COLO668 (cell line): ENCODE measurements at regions not wholly inside any gene's neighbourhood (a gene's known extent, or its start where the extent isn't known, plus 50 kb on each side); places are given as distances from the start of the nearest gene placed in this dataset.
"Not testable (repeated sequence)": the region's sequence is repeated elsewhere in the genome, so short reads cannot be mapped to it uniquely, and the experiment has no call there.

Experiments used
- DNase-seq: peaks from one replicate; lab custom pipeline; 2025; ENCODE audit not compliant: unreplicated experiment; lab: John Stamatoyannopoulos, UW

DNA sequence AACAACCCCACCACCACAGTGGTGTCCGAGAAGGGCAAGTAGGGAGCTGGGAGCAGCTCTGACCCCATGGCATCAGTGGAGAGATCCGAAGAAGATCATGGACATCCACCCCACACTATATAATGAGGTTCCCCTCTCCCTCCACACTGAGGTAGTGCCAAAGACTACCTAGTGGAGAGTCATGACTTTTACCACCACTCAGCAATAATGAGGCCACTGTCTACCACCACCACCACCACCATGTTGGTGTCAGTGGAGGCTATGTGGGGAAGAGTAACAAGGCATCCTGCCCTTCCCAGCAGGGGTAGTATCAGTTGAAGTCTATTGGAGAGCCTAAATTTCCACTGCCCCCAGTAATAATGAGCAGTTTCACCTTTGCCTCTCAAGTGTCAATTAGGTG, 321.7 kb upstream of the ZC3H15 start:
- no peak for DNase-seq

GRCh38 chr2:186170693-186171092, 315.4 kb upstream of the ZC3H15 start:
- DNase-seq, result no peak

DNA sequence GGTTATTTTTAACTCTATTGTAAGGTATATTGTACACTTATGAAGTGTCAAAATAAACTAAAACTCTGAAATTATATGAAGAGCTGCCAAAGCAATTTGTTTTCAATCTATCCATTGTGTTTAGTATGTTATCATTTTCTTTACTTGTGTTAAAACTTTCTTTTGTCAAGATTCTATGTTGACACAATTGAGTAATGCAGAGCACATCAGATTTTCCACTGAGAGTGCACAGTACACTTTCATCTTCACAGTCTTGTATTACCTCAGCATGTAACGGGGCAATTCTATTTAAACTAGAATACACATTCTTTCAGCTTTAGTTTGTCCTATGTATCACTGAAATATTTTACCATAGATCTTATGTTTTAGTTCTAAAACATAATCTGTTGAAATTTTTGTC, 304.4 kb upstream of the ZC3H15 start:
- DNase-seq, result no peak

DNA sequence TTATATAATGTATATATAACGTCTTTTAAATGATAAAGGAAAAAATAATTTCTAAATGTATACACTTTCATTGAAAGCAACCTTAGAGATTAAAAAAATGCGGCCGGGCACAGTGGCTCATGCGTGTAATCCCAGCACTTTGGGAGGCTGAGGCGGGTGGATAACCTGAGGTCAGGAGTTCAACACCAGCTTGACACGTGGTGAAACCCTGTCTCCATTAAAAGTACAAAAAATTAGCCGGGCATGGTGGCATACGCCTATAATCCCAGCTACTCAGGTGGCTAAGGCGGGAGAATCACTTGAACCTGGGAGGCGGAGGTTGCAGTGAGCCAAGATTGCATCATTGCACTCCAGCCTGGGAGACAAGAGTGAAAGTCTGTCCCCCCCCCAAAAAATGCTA, 303.7 kb upstream of the ZC3H15 start:
- not testable (repeated sequence) for DNase-seq

GRCh38 chr2:186183406-186183805, 302.7 kb upstream of the ZC3H15 start:
- no peak for DNase-seq

DNA sequence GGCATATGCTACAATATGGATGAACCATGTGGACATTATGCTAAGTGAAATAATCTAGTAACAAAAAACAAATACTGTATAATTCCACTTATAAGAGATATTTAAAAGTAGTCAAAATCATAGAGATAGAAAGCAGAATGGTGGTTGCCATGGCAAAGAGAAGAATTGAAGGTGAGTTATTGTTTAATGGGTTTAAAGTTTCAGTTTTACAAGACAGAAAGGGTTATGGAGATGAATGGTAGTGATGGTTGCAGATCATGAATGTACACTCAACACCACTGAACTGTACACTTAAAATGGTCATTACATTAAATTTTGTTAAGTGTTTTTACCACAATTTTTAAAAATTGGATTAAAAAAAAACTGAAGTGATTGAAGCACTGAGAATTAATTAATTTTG, 298.2 kb upstream of the ZC3H15 start:
- DNase-seq, result no peak

GRCh38 chr2:186189816-186190215, 296.2 kb upstream of the ZC3H15 start:
- no peak for DNase-seq

DNA sequence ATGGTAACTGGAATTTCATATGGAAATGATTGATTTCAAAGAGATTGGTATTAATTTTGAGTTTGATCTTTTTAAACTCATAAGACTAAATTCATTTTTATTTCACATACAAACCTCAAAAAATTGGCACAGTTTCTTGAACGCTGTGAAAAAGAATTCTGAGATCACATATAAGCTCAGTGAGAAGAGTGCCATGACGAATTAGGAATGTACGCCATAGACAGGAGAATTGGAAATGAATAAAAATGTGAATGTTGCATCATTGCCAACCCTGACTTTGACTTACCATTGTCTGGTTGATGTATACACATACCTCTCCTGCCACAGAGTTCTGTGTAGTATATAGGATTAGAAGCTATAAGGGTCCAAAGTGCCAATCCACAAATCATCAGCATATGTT, 290.4 kb upstream of the ZC3H15 start:
- no peak for DNase-seq

DNA sequence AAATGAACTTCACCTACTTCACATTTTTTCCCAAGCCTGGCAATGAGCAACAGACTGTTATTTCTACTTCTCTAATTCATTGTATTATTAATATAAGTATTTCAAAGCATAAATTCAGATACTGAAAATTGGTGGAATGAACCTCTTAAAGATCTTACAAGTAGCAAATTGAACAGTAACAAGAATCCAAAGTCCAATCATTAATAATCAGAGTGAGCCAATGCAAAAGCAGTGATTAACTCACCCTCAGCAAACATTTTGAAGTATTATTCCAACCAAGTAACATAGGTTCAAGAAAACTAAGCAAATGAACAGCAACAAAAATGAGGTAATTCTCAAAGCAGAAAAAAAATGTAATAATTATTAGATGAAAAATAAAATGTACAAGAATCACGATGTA, 288.1 kb upstream of the ZC3H15 start:
- no peak for DNase-seq

DNA sequence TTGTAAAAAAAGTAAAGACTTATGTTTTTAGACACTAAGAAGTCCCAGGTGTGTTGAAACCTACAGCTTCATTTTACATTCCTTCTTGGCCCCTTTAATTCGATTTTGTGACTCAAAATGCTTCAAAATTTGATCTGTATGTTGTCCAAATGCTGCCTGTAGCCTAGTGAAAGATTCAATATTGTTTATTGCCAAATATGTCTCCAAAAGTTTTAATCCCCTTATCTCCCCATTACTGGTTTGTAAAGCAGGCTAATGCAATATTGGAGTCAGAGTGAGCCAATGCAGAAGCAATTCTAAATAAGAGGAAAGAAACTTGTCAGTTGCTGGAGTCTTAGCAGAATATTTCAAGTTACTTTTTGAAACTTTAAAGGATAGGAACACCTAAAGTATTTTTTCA, 287.0 kb upstream of the ZC3H15 start:
- no peak for DNase-seq

GRCh38 chr2:186201371-186201770, 284.7 kb upstream of the ZC3H15 start:
- DNase-seq, result no peak

GRCh38 chr2:186205254-186205911, 280.7 kb upstream of the ZC3H15 start:
- no peak for DNase-seq

GRCh38 chr2:186209532-186209931, 276.5 kb upstream of the ZC3H15 start:
- no peak for DNase-seq

DNA sequence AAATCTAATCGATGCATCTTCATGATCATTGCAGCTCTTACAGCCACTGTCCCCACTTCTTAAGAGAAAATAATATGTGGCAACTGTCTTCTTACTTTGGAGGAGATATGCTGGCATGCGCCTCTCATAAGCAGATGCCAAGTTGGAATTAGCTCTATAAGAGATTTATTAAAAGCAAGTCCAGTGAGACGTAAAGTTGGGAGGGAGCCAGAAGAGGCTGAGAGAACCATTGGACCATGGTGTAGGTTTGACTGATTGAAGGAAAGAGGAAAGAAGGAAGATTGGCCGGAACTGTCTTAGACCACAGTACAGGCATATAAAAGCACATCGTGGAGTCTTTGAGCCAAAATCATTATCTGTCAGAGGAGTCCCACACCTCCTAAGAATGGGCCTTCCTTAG, 265.7 kb upstream of the ZC3H15 start:
- no peak for DNase-seq

- DNase-seq, result no peak
Observed at GRCh38 chr2:186229265-186229664, 256.8 kb upstream of the ZC3H15 start.

DNA sequence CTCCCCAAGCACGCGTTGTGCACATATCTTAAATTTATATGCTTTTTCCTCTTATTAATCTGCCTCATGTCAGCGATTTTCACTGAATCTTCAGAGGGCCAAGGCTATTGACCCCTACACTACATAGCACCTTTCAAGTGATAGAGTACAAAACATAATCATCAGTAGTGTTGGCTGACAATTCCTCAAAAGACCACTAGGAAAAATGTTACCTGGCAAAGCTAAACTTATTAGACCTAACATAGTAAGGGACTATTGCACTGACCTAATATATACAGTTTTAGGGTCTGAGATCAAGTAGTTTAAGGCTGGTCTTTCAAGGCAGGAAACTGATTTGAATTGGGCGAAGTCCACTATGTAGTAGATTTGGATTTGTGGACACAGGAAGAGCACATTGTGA, 244.2 kb upstream of the ZC3H15 start:
- DNase-seq, result no peak

DNA sequence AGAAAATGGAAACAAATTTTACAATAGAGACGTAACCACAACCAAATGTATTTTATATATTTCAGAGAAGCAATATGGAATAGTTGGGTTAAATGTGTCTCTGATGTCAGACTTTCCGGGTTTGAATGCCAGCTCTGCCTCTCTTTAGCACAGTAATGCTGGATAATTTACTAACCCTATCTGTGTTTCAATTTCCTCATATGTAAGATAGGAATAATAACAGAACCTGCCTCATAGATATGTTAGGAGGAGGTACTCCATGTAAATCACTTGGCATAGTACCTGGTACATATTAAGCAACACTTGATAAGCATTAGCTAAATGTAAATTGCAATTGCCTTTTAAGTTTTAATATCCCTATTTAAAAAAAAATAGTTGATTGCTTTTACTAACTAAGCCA, 231.3 kb upstream of the ZC3H15 start:
- no peak for DNase-seq

- no peak for DNase-seq
Observed at GRCh38 chr2:186255823-186256222, 230.2 kb upstream of the ZC3H15 start.

DNA sequence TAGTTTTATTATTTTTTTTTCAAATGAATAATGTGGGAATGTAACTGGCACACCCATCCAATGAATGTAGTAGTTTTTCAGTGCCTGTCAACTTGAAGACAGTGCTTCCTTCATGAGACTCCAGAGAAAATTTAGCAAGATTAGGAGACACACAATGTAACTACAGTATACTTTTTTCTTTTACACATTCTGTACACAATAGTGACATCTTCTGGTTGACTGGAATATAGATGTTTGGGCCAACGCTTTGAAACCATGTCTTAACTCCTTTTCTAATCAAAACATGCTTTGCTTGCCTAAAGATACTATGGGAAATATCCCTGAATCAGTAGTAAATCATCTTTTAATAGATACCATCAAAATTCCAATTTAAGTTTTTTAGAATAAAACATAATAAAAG, 229.5 kb upstream of the ZC3H15 start:
- no peak for DNase-seq

DNA sequence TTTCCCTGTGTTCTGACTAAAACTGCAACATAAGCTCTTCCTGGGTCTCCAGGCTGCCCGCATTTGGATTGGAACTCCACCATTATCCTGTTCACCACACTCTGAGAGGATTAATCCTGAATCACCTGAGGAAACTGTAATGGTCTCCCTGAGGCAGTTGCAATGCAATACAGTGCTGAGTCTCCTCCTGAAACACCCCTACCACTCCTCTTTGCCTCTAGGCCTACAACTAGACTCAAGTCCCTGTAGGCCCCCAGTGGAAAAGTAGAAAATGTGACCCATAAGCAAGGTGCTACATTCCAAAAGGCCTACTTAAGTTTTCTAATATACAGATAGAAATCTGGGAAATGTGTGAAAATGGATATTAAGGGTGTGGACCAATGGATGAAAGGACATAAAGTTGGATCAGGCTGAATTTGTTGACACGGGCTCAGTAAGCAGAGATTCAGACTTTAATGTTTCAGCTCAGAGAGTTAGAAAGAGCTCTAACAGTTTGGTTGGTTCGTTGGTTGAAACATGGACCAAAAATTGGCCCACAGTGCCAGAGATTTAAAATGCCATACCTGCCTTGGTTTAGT, 222.3 kb upstream of the ZC3H15 start:
- DNase-seq, result no peak

GRCh38 chr2:186269536-186269935, 216.5 kb upstream of the ZC3H15 start:
- DNase-seq, result no peak

- DNase-seq, result no peak
Observed at GRCh38 chr2:186273953-186274352, 212.1 kb upstream of the ZC3H15 start.

DNA sequence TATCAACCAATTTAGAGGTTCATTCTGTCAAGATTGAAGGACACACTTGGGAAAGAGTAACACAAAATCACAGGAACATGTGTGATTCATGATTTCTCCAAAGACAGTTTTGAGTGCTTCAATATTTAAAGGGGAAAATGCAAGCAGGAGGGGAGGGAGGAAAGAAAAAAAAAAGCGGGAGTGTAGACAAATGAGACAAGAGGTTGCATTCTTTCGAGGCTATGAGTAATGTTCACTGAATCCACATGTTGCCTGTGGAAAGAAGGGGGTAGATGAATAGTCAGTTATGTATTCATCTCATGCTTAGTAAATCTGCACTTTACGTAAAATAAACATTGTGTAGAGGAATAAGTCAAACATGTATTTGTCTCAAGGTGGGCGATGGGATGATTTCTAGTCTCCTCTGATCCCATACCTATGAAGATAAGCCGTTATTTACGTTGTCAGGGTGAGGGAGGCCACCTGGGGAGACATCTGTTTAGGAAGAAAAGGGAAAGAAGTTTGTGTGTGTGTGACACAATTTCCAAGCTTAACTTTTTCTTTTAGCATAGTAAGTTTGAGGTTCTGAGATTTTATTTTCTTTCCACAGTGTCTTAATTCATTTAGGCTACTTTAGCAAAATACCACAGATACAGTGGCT, 211.0 kb upstream of the ZC3H15 start:
- no peak for DNase-seq
